Astrocyte (in vitro differentiated cells and primary cell): ENCODE measurements at regions not wholly inside any gene's neighbourhood (a gene's known extent, or its start where the extent isn't known, plus 50 kb on each side); places are given as distances from the start of the nearest gene placed in this dataset.

Experiments used
- EZH2 ChIP-seq: IDR thresholded peaks from 2 replicates; pipeline ENCODE4 v1.6.1; 2012; ENCODE audit warnings: mild to moderate bottlenecking, low read length, inconsistent platforms; ENCODE audit not compliant: insufficient read depth
- TF ChIP-seq, protein P1 (sequence below): IDR thresholded peaks from 2 replicates; pipeline ENCODE4 v1.5.1; 2011; ENCODE audit warnings: low read depth, mild to moderate bottlenecking, inconsistent platforms, low read length, moderate library complexity; ENCODE audit not compliant: insufficient read depth

DNA sequence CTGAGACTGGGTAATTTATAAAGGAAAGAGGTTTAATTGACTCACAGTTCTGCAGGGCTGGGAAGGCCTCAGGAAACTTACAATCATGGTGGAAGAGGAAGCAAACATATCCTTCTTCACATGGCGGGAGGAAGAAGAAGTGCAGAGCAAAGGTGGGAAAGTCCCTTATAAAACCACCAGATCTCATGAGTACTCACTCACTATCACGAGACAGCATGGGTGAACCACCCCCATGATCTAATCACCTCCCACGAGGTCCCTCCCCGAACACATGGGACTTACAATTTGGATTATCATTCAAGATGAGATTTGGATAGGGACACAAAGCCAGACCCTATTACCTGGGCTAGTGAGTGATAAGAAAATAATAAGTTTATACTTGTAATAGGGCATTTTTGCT lies 70.6 kb upstream of the HS3ST2 start:
- TF ChIP-seq, protein P1, sequence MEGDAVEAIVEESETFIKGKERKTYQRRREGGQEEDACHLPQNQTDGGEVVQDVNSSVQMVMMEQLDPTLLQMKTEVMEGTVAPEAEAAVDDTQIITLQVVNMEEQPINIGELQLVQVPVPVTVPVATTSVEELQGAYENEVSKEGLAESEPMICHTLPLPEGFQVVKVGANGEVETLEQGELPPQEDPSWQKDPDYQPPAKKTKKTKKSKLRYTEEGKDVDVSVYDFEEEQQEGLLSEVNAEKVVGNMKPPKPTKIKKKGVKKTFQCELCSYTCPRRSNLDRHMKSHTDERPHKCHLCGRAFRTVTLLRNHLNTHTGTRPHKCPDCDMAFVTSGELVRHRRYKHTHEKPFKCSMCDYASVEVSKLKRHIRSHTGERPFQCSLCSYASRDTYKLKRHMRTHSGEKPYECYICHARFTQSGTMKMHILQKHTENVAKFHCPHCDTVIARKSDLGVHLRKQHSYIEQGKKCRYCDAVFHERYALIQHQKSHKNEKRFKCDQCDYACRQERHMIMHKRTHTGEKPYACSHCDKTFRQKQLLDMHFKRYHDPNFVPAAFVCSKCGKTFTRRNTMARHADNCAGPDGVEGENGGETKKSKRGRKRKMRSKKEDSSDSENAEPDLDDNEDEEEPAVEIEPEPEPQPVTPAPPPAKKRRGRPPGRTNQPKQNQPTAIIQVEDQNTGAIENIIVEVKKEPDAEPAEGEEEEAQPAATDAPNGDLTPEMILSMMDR, result no peak
- no peak for TF ChIP-seq EZH2
